BJ (cell line): ENCODE measurements at regions not wholly inside any gene's neighbourhood (a gene's known extent, or its start where the extent isn't known, plus 50 kb on each side); places are given as distances from the start of the nearest gene placed in this dataset.
"Not testable (repeated sequence)": the region's sequence is repeated elsewhere in the genome, so short reads cannot be mapped to it uniquely, and the experiment has no call there.

Experiments used
- CTCF ChIA-PET: fragments of 350-600 bp; formaldehyde crosslinking; extraction: SDS; loops from one replicate; lab custom pipeline; 2021; ENCODE audit warnings: antibody characterized with exemption, inconsistent platforms; lab: Yijun Ruan, JAX
- POLR2A ChIA-PET: fragments of 300-600 bp; sonication (Branson Sonifier 250); formaldehyde crosslinking; extraction: SDS; loops from one replicate; lab custom pipeline; 2021; ENCODE audit warnings: antibody characterized with exemption; lab: Charles Lee
- DNase-seq: peaks from one replicate; pipeline ENCODE4 v3.0.0-alpha.2; 2011; ENCODE audit warnings: low read depth
- H3K27me3 ChIP-seq: 2 replicates; pipeline ENCODE4 v1.6.0; 2011; ENCODE audit warnings: low read length; ENCODE audit not compliant: control insufficient read depth, insufficient read depth
- H3K36me3 ChIP-seq: 2 replicates; pipeline ENCODE4 v1.5.1; 2011; ENCODE audit warnings: low read length; ENCODE audit not compliant: control insufficient read depth, insufficient read depth
- H3K4me3 ChIP-seq: 2 replicates; pipeline ENCODE4 v1.5.1; 2011; ENCODE audit warnings: low read depth, mild to moderate bottlenecking, control low read depth, low read length
- CTCF ChIP-seq: IDR thresholded peaks from 2 replicates; pipeline ENCODE4 v1.5.1; 2011; ENCODE audit warnings: low read depth, mild to moderate bottlenecking, control low read depth, inconsistent platforms, low read length, moderate library complexity; ENCODE audit not compliant: insufficient read depth

- ChIA-PET CTCF (interaction anchor here (0.5 kb wide), 1 partner anchor 127 kb away, joined by 4 read pairs; no protein-coding TSS in a partner anchor), POLR2A (no interaction called here)
- no peak for DNase-seq
- TF ChIP-seq CTCF = no peak
- H3K27me3 ChIP-seq = no peaks in the 10 kb centered on the region
- H3K36me3 ChIP-seq = no peaks in the 10 kb centered on the region
- no peak overlapping the region for H3K4me3 ChIP-seq
Observed at GRCh38 chr14:22210026-22210425, 379.0 kb downstream of the DAD1 start.

- TF ChIP-seq CTCF = no peak
- Histone ChIP-seq H3K27me3 (no peaks in the 10 kb centered on the region), H3K36me3 (no peaks in the 10 kb centered on the region), H3K4me3 (no peak overlapping the region)
- no peak for DNase-seq
- CTCF ChIA-PET = interaction anchor here (0.9 to 1.5 kb wide), 3 partner anchors 15 to 112 kb away, joined by 3 to 4 read pairs (median 3); no protein-coding TSS in a partner anchor
- POLR2A ChIA-PET = no interaction called here
Observed at GRCh38 chr14:22203036-22203435, 386.0 kb downstream of the DAD1 start.

GRCh38 chr14:22202313-22202712 lies 386.7 kb downstream of the DAD1 start:
- Histone ChIP-seq H3K36me3 (no peaks in the 10 kb centered on the region), H3K27me3 (no peaks in the 10 kb centered on the region), H3K4me3 (no peak overlapping the region)
- CTCF ChIA-PET = interaction anchor here (0.9 to 1.5 kb wide), 3 partner anchors 16 to 113 kb away, joined by 3 to 4 read pairs (median 3); no protein-coding TSS in a partner anchor
- TF ChIP-seq CTCF = no peak
- POLR2A ChIA-PET = no interaction called here
- no peak for DNase-seq

- Histone ChIP-seq H3K36me3 (no peaks in the 10 kb centered on the region), H3K4me3 (no peak overlapping the region), H3K27me3 (no peaks in the 10 kb centered on the region)
- no peak for DNase-seq
- CTCF ChIA-PET = interaction anchor here (1.0 to 1.9 kb wide), 7 partner anchors 11 to 106 kb away, joined by 3 to 10 read pairs (median 4); no protein-coding TSS in a partner anchor
- POLR2A ChIA-PET = no interaction called here
- TF ChIP-seq CTCF = peak; percentile 71
Observed at GRCh38 chr14:22200977-22201605, 387.9 kb downstream of the DAD1 start.

GRCh38 chr14:22200131-22200530 lies 388.9 kb downstream of the DAD1 start:
- CTCF ChIA-PET = interaction anchor here (1.2 to 1.9 kb wide), 2 partner anchors 10 to 35 kb away, joined by 3 to 10 read pairs; no protein-coding TSS in a partner anchor
- not testable (repeated sequence) for DNase-seq

GRCh38 chr14:22194664-22195063 lies 394.4 kb downstream of the DAD1 start:
- DNase-seq = no peak

More at GRCh38 chr14:22200131-22200530, 388.9 kb downstream of the DAD1 start:
- H3K4me3 ChIP-seq, H3K27me3 ChIP-seq, H3K36me3 ChIP-seq, POLR2A ChIA-PET: not testable (repeated sequence)

More at GRCh38 chr14:22194664-22195063, 394.4 kb downstream of the DAD1 start:
- Histone ChIP-seq H3K36me3 (no peaks in the 10 kb centered on the region), H3K4me3 (no peak overlapping the region), H3K27me3 (no peaks in the 10 kb centered on the region)
- no peak for TF ChIP-seq CTCF
- ChIA-PET CTCF (no interaction called here), POLR2A (no interaction called here)
